ENCODE measurements at regions not wholly inside any gene's neighbourhood (a gene's known extent, or its start where the extent isn't known, plus 50 kb on each side); places are given as distances from the start of the nearest gene placed in this dataset.

DNA sequence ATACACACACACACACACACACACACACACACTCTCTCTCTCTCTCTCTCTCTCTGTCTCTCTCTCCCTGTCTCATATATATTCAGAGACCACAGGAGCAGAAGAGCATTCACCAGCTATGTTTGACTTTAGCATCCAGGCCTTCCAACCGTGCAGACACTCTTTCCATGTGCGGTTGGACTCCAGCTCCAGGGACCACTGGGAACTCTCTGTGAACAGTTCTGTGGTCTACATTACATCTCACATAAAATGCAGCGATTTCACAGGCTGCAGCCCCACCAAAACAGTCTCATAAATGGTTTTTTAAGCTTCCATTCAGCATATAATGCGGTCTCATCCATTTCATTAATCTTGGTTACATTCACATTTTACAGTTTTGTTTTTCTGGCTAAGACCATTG, 508.4 kb upstream of the SULF2 start:
- TF ChIP-seq, protein P1, sequence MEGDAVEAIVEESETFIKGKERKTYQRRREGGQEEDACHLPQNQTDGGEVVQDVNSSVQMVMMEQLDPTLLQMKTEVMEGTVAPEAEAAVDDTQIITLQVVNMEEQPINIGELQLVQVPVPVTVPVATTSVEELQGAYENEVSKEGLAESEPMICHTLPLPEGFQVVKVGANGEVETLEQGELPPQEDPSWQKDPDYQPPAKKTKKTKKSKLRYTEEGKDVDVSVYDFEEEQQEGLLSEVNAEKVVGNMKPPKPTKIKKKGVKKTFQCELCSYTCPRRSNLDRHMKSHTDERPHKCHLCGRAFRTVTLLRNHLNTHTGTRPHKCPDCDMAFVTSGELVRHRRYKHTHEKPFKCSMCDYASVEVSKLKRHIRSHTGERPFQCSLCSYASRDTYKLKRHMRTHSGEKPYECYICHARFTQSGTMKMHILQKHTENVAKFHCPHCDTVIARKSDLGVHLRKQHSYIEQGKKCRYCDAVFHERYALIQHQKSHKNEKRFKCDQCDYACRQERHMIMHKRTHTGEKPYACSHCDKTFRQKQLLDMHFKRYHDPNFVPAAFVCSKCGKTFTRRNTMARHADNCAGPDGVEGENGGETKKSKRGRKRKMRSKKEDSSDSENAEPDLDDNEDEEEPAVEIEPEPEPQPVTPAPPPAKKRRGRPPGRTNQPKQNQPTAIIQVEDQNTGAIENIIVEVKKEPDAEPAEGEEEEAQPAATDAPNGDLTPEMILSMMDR (IDR thresholded peaks at IDR 0.05; ENCODE audit: borderline replicate concordance, extremely low read depth, low read length, poor library complexity, severe bottlenecking) = no peak
- TF ChIP-seq EZH2 (IDR thresholded peaks at IDR 0.05; ENCODE audit: borderline replicate concordance, low read depth, low read length, severe bottlenecking) = no peak
